ENCODE measurements at regions not wholly inside any gene's neighbourhood (a gene's known extent, or its start where the extent isn't known, plus 50 kb on each side); places are given as distances from the start of the nearest gene placed in this dataset.
A peak's percentile ranks its signal among the peaks of the same experiment; 100 is the strongest.
"Not testable (repeated sequence)": the region's sequence is repeated elsewhere in the genome, so short reads cannot be mapped to it uniquely, and the experiment has no call there.

DNA sequence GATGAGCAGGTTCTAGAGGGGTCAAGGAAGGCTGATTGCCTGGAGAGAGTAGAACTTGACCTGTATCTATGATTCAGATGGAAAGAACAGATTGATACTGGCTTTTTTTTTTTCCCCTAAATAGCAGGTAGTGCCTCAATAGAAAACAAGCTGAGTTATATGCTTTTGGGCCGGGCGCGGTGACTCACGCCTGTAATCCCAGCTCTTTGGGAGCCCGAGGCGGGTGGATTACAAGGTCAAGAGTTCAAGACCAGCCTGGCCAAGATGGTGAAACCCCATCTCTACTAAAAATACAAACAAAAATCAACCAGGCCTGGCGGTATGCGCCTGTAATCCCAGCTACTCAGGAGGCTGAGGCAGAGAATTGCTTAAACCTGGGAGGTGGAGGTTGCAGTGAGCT, 186.1 kb downstream of the CEP135 start:
- not testable (repeated sequence) for DNase-seq

GRCh38 chr4:56134266-56134665, 185.5 kb downstream of the CEP135 start:
- peak; percentile 66 for DNase-seq

- no peak for DNase-seq
These were observed 184.1 kb downstream of the CEP135 start for GRCh38 chr4:56132835-56133234.

DNA sequence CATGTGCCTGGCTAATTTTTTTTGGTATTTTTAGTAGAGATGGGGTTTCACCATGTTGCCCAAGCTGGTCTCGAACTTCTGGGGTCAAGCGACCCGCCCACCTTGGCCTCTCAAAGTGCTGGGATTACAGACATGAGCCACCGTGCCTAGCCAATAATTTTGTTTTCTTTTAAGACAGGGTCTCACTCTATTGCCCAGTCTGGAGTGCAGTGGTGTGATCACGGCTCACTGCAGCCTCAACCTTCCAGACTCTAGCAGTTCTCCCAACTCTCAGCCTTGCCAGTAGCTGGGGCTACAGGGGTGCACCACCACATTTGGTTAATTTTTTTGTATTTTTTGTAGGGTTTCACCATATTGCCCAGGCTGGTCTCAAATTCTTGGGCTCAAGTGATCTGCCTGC, 183.4 kb downstream of the CEP135 start:
- DNase-seq, result not testable (repeated sequence)

- peak; percentile 52 for DNase-seq
These were observed 181.9 kb downstream of the CEP135 start for GRCh38 chr4:56130606-56131155.

DNA sequence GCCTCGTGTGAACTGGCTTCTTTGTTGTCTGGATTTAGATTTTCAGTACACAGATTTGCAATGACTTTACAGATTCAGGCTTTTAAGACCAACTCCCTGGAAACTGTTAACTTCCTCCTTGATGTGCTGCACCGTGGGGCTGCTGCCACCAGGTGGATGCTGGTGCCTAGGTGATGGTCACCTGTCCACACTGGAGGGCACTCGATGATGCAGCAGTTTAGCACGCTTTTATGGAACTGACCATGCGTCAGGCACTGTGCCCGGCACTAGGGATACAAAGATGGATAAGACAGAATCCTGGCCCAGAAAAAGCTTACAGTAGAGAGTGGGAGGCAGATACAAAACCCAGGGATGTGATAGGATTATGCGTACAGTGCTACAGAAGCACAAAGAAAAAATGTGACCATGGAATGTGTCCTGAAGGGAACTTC, 180.7 kb downstream of the CEP135 start:
- DNase-seq, result no peak

DNA sequence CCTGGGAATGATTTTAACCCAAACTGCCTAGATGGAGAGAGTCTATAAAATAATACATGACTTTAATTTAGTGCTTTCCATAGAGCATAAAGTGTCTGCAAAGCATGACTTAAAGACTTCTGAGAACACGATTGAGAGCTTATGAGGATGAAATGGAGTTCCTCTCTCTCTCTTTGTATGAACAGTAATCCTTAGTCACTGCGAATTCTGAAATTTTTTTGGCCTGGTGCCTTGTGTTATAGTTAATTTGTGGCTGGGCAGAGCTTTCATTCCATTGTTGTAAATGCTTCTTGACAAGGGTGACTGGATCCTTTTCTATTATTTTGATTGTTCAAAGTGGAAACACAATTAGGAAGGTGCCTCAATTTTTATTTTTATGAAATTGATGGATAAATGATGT, 179.5 kb downstream of the CEP135 start:
- peak; percentile 84 for DNase-seq

DNA sequence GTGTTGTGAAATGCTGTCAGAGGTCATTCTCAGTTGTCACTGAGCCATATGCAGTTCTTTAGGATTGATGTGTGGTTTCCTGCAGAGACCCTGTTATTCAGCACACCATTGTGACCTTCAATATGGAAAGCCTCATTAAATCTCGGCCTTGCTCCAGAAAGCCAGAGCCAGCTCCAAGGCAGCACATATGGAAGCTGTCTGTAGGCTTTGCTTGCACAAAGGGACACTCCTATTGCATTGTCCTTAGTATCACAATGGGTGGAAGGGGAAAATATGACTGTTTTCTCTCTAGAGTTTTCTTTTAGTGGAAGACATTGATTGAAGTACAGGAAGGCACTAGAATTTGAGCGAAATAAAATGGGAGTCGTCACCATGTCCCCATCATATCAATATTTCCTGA, 179.0 kb downstream of the CEP135 start:
- peak; percentile 19 for DNase-seq

DNA sequence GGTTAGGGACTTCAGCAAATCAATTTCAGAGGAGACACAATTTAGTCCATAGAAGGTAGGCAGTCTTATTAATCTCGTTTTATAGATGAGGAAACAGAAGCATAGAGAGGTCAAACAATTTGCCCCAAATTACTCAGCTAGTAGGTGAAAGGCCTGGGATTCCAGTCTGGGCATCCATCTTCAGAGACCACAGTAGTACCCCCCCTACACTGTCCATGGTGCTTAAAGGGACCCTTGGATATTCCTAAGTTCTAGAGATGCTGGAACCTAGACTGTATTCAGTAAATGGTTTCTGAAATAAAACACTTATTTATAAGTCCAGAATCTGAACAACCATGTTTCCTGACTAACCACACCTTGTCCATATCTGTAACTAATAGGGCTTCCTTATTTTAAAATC, 174.8 kb downstream of the CEP135 start:
- no peak for DNase-seq

GRCh38 chr4:56123051-56123450, 174.3 kb downstream of the CEP135 start:
- DNase-seq, result no peak

DNA sequence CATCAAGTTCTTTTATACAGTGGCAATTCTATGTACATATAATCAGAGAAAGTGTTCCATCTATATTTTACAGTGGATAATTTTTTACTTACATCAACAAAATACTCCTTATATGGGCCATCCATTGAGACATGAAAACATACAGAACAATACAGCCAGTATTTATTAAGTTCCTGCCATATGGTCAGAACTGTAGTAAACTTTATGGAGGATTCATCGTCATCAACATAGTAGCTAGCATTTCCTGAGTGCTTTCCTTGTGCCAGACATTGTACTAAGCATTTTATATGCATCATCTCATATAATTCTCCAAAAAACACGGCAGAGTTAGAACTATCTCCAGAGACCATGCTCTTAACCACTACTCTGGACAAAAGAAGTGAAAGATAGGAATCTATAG, 170.1 kb downstream of the CEP135 start:
- DNase-seq, result no peak

GRCh38 chr4:56118055-56118454, 169.3 kb downstream of the CEP135 start:
- no peak for DNase-seq

- DNase-seq, result no peak
These were observed 167.2 kb downstream of the CEP135 start for GRCh38 chr4:56115898-56116297.

- no peak for DNase-seq
These were observed 163.6 kb downstream of the CEP135 start for GRCh38 chr4:56112377-56112776.

- DNase-seq, result no peak
These were observed 157.7 kb downstream of the CEP135 start for GRCh38 chr4:56106180-56107147.

- no peak for DNase-seq
These were observed 155.4 kb downstream of the CEP135 start for GRCh38 chr4:56104188-56104587.

DNA sequence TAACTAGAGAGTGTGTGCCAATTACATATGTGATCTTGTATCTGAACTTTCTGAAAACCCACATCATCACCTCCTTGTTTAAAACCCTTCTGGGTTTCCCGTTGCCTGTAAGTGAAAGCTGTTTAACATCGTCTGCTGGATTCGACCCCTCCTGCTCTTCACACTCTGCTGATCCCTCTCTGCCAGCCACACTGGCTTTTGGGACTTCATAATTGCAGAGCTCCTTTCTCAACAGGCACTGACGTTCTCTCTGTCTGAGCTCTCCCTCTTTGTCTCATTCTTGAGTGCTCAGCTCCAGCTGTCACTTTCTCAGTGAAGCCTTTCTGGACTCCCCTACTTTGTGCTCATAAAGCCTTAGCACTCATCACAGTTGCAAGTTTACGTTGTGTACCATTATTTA, 153.9 kb downstream of the CEP135 start:
- no peak for DNase-seq

DNA sequence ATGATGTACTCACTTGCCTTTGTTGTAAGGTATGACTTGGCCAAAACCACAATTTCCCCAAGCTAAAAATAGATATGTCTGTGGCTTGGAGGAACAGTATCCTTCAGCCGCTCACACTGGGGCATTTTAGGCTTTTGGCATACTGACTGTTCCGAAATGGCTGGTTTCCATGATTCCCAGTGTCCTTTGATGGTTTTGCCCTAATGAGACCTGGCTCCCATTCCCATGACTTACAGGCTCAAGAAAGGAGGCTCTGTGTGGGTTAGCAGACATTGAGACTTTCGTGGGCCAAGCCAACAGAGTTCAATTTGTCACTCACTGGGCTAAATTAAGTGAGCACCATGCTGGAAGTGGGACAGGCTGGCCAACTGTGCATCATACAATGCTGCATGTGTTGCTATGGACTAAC, 150.6 kb downstream of the CEP135 start:
- DNase-seq, result peak; percentile 36

DNA sequence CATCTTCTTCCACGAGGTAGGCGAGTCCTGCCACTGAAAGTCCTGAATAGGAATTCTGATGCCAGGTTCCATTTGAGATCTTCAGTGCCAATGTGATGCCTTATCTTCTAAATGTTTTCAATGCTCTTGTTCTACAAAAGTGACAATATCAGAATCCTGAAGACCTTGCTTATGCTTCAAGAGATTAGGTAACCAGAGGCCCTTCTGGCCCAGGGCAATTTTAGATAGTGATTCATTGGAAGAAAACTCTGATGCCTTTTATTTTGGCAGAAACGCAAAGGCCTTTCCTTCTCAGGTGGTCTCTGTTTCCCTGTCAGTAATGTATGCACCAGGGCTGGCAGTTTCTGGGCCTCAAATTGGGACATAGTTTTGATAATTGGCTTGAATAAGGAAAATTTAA, 144.8 kb downstream of the CEP135 start:
- DNase-seq, result no peak

DNA sequence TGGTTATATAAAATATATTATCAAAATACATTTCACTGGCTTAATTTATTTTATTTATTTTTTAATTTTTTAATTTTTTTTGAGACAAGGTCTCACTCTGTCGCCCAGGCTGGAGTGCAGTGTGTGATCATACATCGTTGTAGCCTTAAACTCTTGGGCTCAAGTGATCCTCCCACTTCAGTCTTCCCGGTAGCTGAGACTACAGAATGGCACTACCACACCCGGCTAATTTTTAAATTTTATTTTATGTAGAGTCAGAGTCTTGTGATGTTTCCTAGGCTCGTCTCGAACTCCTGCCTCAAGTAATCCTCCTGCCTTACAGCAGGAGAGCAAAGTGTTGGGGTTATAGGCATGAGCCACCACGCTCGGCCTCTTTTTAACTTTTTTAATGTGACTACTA, 143.8 kb downstream of the CEP135 start:
- DNase-seq, result no peak

- DNase-seq, result no peak
These were observed 137.8 kb downstream of the CEP135 start for GRCh38 chr4:56086561-56086960.

DNA sequence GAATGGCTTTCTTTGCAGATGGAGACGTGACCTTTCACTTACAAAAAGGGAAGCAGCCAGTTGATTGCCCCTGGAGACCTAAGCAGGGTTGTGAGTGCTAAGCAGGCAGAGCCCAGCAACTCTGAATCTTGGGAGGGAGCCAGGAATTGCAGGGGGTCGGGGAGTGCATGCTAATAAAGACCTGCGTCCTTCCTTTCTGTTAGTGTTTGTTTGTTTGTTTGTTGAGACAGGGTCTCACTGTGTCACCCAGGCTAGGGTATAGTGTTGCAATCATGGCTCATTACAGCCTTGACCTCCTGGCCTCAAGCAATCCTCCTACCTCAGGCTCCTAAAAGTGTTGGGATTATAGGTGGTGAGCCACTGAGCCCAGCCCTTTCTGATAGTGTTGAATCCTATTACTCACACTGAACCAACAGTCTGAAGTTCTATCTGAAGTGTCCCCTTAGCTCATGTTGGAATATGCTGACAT, 137.4 kb downstream of the CEP135 start:
- DNase-seq, result peak; percentile 3

GRCh38 chr4:56085275-56085674, 136.5 kb downstream of the CEP135 start:
- DNase-seq, result no peak

GRCh38 chr4:56084851-56085250, 136.1 kb downstream of the CEP135 start:
- no peak for DNase-seq
